MM.1S (cell line): ENCODE measurements at regions not wholly inside any gene's neighbourhood (a gene's known extent, or its start where the extent isn't known, plus 50 kb on each side); places are given as distances from the start of the nearest gene placed in this dataset.

Source experiments
- DNase-seq: peaks from one replicate; pipeline ENCODE4 v3.0.0-alpha.2; 2015
- H2AFZ ChIP-seq: fragments of 300-600 bp; sonication (generic); 2 replicates; pipeline ENCODE4 v1.6.0; 2016; ENCODE audit warnings: antibody characterized with exemption, low read length
- H3F3A ChIP-seq: fragments of 300-600 bp; sonication (generic); 2 replicates; pipeline ENCODE4 v1.6.1; 2016; ENCODE audit warnings: mild to moderate bottlenecking, antibody characterized with exemption, low read length, moderate library complexity, mixed read lengths; ENCODE audit not compliant: insufficient read depth
- H3K27ac ChIP-seq: fragments of 300-600 bp; sonication (generic); 2 replicates; pipeline ENCODE4 v1.5.1; 2016; ENCODE audit warnings: mild to moderate bottlenecking, low read length
- H3K27me3 ChIP-seq: fragments of 300-600 bp; sonication (generic); replicated peaks from 2 replicates; pipeline ENCODE4 v1.6.0; 2016; ENCODE audit warnings: low read length; ENCODE audit not compliant: insufficient read depth
- H3K36me3 ChIP-seq: fragments of 300-600 bp; sonication (generic); replicated peaks from 2 replicates; pipeline ENCODE4 v1.6.1; 2016; ENCODE audit warnings: mild to moderate bottlenecking, low read length, mixed read lengths; ENCODE audit not compliant: insufficient read depth
- H3K4me1 ChIP-seq: fragments of 300-600 bp; sonication (generic); 2 replicates; pipeline ENCODE4 v1.6.1; 2016; ENCODE audit warnings: low read length, mixed read lengths
- H3K4me2 ChIP-seq: fragments of 300-600 bp; sonication (generic); 2 replicates; pipeline ENCODE4 v1.6.0; 2016; ENCODE audit warnings: low read depth, low read length
- H3K4me3 ChIP-seq: fragments of 300-600 bp; sonication (generic); 2 replicates; pipeline ENCODE4 v1.5.1; 2016; ENCODE audit warnings: low read length, mixed read lengths
- H3K79me2 ChIP-seq: fragments of 300-600 bp; sonication (generic); 2 replicates; pipeline ENCODE4 v1.6.1; 2016; ENCODE audit warnings: mixed run types, low read length, mixed read lengths
- H3K9ac ChIP-seq: fragments of 300-600 bp; sonication (generic); 2 replicates; pipeline ENCODE4 v1.6.1; 2016; ENCODE audit warnings: low read length, mixed read lengths
- H3K9me2 ChIP-seq: fragments of 300-600 bp; sonication (generic); replicated peaks from 2 replicates; pipeline ENCODE4 v1.6.1; 2016; ENCODE audit warnings: mild to moderate bottlenecking, low read length, mixed read lengths; ENCODE audit not compliant: insufficient read depth
- H3K9me3 ChIP-seq: fragments of 300-600 bp; sonication (generic); replicated peaks from 2 replicates; pipeline ENCODE4 v1.6.1; 2016; ENCODE audit warnings: mild to moderate bottlenecking, low read length, mixed read lengths; ENCODE audit not compliant: insufficient read depth
- H4K20me1 ChIP-seq: fragments of 300-600 bp; sonication (generic); 2 replicates; pipeline ENCODE4 v1.6.1; 2016; ENCODE audit warnings: mild to moderate bottlenecking, low read length, moderate library complexity, mixed read lengths; ENCODE audit not compliant: insufficient read depth
- CTCF ChIP-seq: fragments of 300-600 bp; sonication (generic); IDR thresholded peaks from 2 replicates; pipeline ENCODE4 v1.5.1; 2016; ENCODE audit warnings: antibody characterized with exemption, low read length, mixed read lengths
- EZH2 ChIP-seq: fragments of 300-600 bp; sonication (generic); optimal IDR thresholded peaks from 2 replicates; pipeline ENCODE3; 2017; ENCODE audit warnings: low read depth, mild to moderate bottlenecking, antibody characterized with exemption, low read length, mixed read lengths
- EZH2phosphoT487 ChIP-seq: fragments of 300-600 bp; sonication (generic); IDR thresholded peaks from 2 replicates; pipeline ENCODE4 v1.6.1; 2018; ENCODE audit warnings: antibody characterized with exemption, low read length

- Histone ChIP-seq H3K4me3 (no peak overlapping the region), H4K20me1 (no peaks in the 10 kb centered on the region), H3K79me2 (no peaks in the 10 kb centered on the region), H2AFZ (no peak overlapping the region), H3K27ac (no peak overlapping the region), H3K4me2 (no peak overlapping the region), H3K9me3 (no peaks in the 10 kb centered on the region), H3K4me1 (no peaks in the 10 kb centered on the region), H3F3A (no peaks in the 10 kb centered on the region), H3K27me3 (no peaks in the 10 kb centered on the region), H3K9ac (no peak overlapping the region), H3K36me3 (no peaks in the 10 kb centered on the region), H3K9me2 (no peaks in the 10 kb centered on the region)
- no peak for TF ChIP-seq CTCF
- no peak for TF ChIP-seq EZH2phosphoT487
- no peak for TF ChIP-seq EZH2
- DNase-seq, result no peak
These were observed 83.5 kb upstream of the CCN6 start for GRCh38 chr6:111970426-111970825.

- no peaks in the 10 kb centered on the region for H3K79me2 ChIP-seq
- H3K9ac ChIP-seq, result no peak overlapping the region
- H3K4me3 ChIP-seq, result no peak overlapping the region
- H3K27ac ChIP-seq, result no peak overlapping the region
- H2AFZ ChIP-seq, result no peak overlapping the region
- no peaks in the 10 kb centered on the region for H3K9me3 ChIP-seq
- no peak for DNase-seq
- no peaks in the 10 kb centered on the region for H3K9me2 ChIP-seq
- H3K4me1 ChIP-seq, result no peaks in the 10 kb centered on the region
- H3F3A ChIP-seq, result no peaks in the 10 kb centered on the region
- no peaks in the 10 kb centered on the region for H4K20me1 ChIP-seq
- H3K36me3 ChIP-seq, result no peaks in the 10 kb centered on the region
- TF ChIP-seq EZH2 (no peak), EZH2phosphoT487 (no peak)
- no peak overlapping the region for H3K4me2 ChIP-seq
- H3K27me3 ChIP-seq, result no peaks in the 10 kb centered on the region
These were observed 82.6 kb upstream of the CCN6 start for GRCh38 chr6:111971181-111971841.

- Histone ChIP-seq H2AFZ (no peak overlapping the region), H3K79me2 (no peaks in the 10 kb centered on the region), H3K9me2 (no peaks in the 10 kb centered on the region), H3K9ac (no peak overlapping the region), H3F3A (no peaks in the 10 kb centered on the region), H4K20me1 (no peaks in the 10 kb centered on the region), H3K4me2 (no peak overlapping the region), H3K36me3 (no peaks in the 10 kb centered on the region), H3K4me3 (no peak overlapping the region), H3K27me3 (no peaks in the 10 kb centered on the region), H3K27ac (no peak overlapping the region), H3K9me3 (no peaks in the 10 kb centered on the region), H3K4me1 (no peaks in the 10 kb centered on the region)
- DNase-seq, result no peak
- no peak for TF ChIP-seq EZH2phosphoT487
- no peak for TF ChIP-seq CTCF
- TF ChIP-seq EZH2, result no peak
These were observed 81.9 kb upstream of the CCN6 start for GRCh38 chr6:111971866-111972532.

- no peak overlapping the region for H3K4me3 ChIP-seq
These were observed 81.2 kb upstream of the CCN6 start for GRCh38 chr6:111972745-111973117.

More at GRCh38 chr6:111972745-111973117, 81.2 kb upstream of the CCN6 start:
- Histone ChIP-seq H3F3A (no peaks in the 10 kb centered on the region), H3K4me1 (no peaks in the 10 kb centered on the region), H3K36me3 (no peaks in the 10 kb centered on the region), H3K9me2 (no peaks in the 10 kb centered on the region), H3K4me2 (no peak overlapping the region), H4K20me1 (no peaks in the 10 kb centered on the region), H3K9ac (no peak overlapping the region), H2AFZ (no peak overlapping the region), H3K27me3 (no peaks in the 10 kb centered on the region), H3K79me2 (no peaks in the 10 kb centered on the region), H3K27ac (no peak overlapping the region), H3K9me3 (no peaks in the 10 kb centered on the region)
- no peak for DNase-seq
- TF ChIP-seq CTCF, result no peak
- TF ChIP-seq EZH2phosphoT487, result no peak
